Prostate gland (tissue), 2 donors: ENCODE measurements at regions not wholly inside any gene's neighbourhood (a gene's known extent, or its start where the extent isn't known, plus 50 kb on each side); places are given as distances from the start of the nearest gene placed in this dataset.

Experiments used
- POLR2A ChIP-seq: fragments of 450-650 bp; IDR thresholded peaks from one replicate; pipeline ENCODE4 v1.6.1; 2016; ENCODE audit warnings: antibody characterized with exemption, mild to moderate bottlenecking
- POLR2AphosphoS5 ChIP-seq: sonication (generic); formaldehyde crosslinking; IDR thresholded peaks from one replicate; pipeline ENCODE4 v1.6.1; 2017; ENCODE audit warnings: antibody characterized with exemption
- TF ChIP-seq, protein P1 (sequence below), 4 experiments: fragments of 200-600 bp in 2 of 4; fragments of 450-650 bp in 2 of 4; sonication (generic) in 2 of 4; IDR thresholded peaks; 1 replicate in 3 of 4; 2 replicates in 1 of 4; pipeline ENCODE4 v1.5.1; 2016 to 2019; ENCODE audit warnings: antibody characterized with exemption in 4 of 4, mild to moderate bottlenecking in 2 of 4, moderate library complexity in 2 of 4

DNA sequence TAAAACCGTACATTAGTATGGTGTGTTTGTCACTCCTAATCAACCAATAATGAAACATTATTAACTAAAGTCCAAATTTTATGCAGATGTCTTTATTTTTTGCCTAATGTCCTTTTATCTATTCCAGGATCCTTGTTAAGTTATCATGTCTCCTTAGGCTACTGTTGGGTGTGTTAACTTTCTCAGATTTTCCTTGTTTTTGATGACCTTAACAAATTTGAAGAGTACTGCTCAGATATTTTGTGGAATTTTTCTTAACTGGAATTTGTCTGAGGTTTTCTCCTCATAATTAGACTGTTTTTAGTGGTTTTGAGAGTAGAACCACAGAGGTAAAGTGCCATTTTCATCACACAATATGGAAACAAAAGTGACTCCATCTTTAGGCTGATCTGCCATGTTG lies 406.3 kb downstream of the MEI4 start:
- TF ChIP-seq, protein P1, sequence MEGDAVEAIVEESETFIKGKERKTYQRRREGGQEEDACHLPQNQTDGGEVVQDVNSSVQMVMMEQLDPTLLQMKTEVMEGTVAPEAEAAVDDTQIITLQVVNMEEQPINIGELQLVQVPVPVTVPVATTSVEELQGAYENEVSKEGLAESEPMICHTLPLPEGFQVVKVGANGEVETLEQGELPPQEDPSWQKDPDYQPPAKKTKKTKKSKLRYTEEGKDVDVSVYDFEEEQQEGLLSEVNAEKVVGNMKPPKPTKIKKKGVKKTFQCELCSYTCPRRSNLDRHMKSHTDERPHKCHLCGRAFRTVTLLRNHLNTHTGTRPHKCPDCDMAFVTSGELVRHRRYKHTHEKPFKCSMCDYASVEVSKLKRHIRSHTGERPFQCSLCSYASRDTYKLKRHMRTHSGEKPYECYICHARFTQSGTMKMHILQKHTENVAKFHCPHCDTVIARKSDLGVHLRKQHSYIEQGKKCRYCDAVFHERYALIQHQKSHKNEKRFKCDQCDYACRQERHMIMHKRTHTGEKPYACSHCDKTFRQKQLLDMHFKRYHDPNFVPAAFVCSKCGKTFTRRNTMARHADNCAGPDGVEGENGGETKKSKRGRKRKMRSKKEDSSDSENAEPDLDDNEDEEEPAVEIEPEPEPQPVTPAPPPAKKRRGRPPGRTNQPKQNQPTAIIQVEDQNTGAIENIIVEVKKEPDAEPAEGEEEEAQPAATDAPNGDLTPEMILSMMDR (IDR thresholded peaks at IDR 0.05): no peak
- TF ChIP-seq POLR2A: no peak
- no peak for TF ChIP-seq POLR2AphosphoS5
